Kidney (tissue), 13 donors: ENCODE measurements at regions not wholly inside any gene's neighbourhood (a gene's known extent, or its start where the extent isn't known, plus 50 kb on each side); places are given as distances from the start of the nearest gene placed in this dataset.

Experiments used
- DNase-seq, 5 donors: peaks; one replicate each; pipeline ENCODE4 v3.0.0-alpha.2; 2013 to 2020
- FAIRE-seq: peaks from 2 replicates; lab custom pipeline; 2012; peaks lifted over from hg19 to GRCh38; lab: Jason Lieb, UNC
- H3K27ac ChIP-seq, 2 donors: one replicate each; pipeline ENCODE4 v1.7.0; 2013; ENCODE audit warnings: low read depth in 2 of 2, low read length in 2 of 2, inconsistent platforms in 1 of 2
- H3K27me3 ChIP-seq: one replicate; pipeline ENCODE4 v1.7.1; 2013; ENCODE audit warnings: low read length, inconsistent platforms; ENCODE audit not compliant: control insufficient read depth, insufficient read depth
- H3K36me3 ChIP-seq, 3 donors: one replicate each; pipeline versions ENCODE4 v1.7.0 to v1.7.1; 2013; ENCODE audit warnings: low read length in 3 of 3, control low read depth in 1 of 3, inconsistent platforms in 1 of 3; ENCODE audit not compliant: insufficient read depth in 3 of 3, control insufficient read depth in 2 of 3
- H3K4me1 ChIP-seq, 3 donors: one replicate each; pipeline versions ENCODE4 v1.7.0 to v1.7.1; 2013; ENCODE audit warnings: low read length in 3 of 3, inconsistent platforms in 1 of 3, low read depth in 1 of 3; ENCODE audit not compliant: control insufficient read depth in 2 of 3, insufficient read depth in 2 of 3
- H3K4me3 ChIP-seq, 3 donors: one replicate each; pipeline versions ENCODE4 v1.7.0 to v1.8.1; 2013; ENCODE audit warnings: low read length in 3 of 3, control low read depth in 1 of 3, inconsistent platforms in 1 of 3
- H3K9ac ChIP-seq, 3 donors: one replicate each; pipeline versions ENCODE4 v1.7.0 to v1.7.1; 2013; ENCODE audit warnings: low read length in 3 of 3, control low read depth in 1 of 3, inconsistent platforms in 1 of 3
- H3K9me3 ChIP-seq, 3 donors: one replicate each; pipeline versions ENCODE4 v1.7.0 to v1.7.1; 2013; ENCODE audit warnings: low read length in 3 of 3, control low read depth in 1 of 3, inconsistent platforms in 1 of 3; ENCODE audit not compliant: control insufficient read depth in 2 of 3, insufficient read depth in 1 of 3
- CTCF ChIP-seq: IDR thresholded peaks from 3 replicates; pipeline ENCODE4 v1.5.1; 2012; ENCODE audit warnings: mild to moderate bottlenecking, moderate library complexity, borderline replicate concordance; ENCODE audit not compliant: insufficient read depth; ENCODE audit errors: extremely low read depth
- intact Hi-C: fragments of 100-400 bp; cut with DNase I; formaldehyde crosslinking; loops from one replicate; pipeline ENCODE4 v1.11.1; 2022
- donor health status: control.
- donor health status: control.
- donor health status: control.
- donor health status: control.
- donor health status: control.
- donor health status: DM: yes; HTN: yes; CAD: no.
- donor health status: Normal renal cell carcinoma (clear cell type).

- Histone ChIP-seq H3K36me3 (no peaks in the 10 kb centered on the region), H3K4me1 (no peaks in the 10 kb centered on the region), H3K9me3 (no peaks in the 10 kb centered on the region), H3K4me3 (no peak overlapping the region), H3K9ac (no peak overlapping the region), H3K27me3 (no peaks in the 10 kb centered on the region), H3K27ac (no peak overlapping the region)
- no peak for TF ChIP-seq CTCF
- no peak for FAIRE-seq
- peak in 2 of 5 donors; percentile 22 to 36 for DNase-seq
- intact Hi-C loops, result no loop called here
Observed at GRCh38 chrX:39952989-39953388, 144.8 kb downstream of the BCOR start.

- FAIRE-seq (no peak), DNase-seq (peak in 4 of 5 donors; percentile 20 to 90 (median 46))
- Histone ChIP-seq H3K27ac (no peak overlapping the region), H3K36me3 (no peaks in the 10 kb centered on the region), H3K9ac (no peak overlapping the region), H3K4me1 (no peaks in the 10 kb centered on the region), H3K9me3 (no peaks in the 10 kb centered on the region), H3K27me3 (no peaks in the 10 kb centered on the region), H3K4me3 (no peak overlapping the region)
- TF ChIP-seq CTCF, result no peak
- intact Hi-C loops, result no loop called here
Observed at GRCh38 chrX:39953879-39954278, 143.9 kb downstream of the BCOR start.

GRCh38 chrX:39954851-39955250, 142.9 kb downstream of the BCOR start:
- TF ChIP-seq CTCF, result no peak
- intact Hi-C loops, result no loop called here
- FAIRE-seq (no peak), DNase-seq (no peak)
- Histone ChIP-seq H3K36me3 (no peaks in the 10 kb centered on the region), H3K4me1 (no peaks in the 10 kb centered on the region), H3K9ac (no peak overlapping the region), H3K4me3 (no peak overlapping the region), H3K27ac (no peak overlapping the region), H3K27me3 (no peaks in the 10 kb centered on the region), H3K9me3 (no peaks in the 10 kb centered on the region)

GRCh38 chrX:39955625-39956024, 142.1 kb downstream of the BCOR start:
- Histone ChIP-seq H3K4me1 (no peaks in the 10 kb centered on the region), H3K4me3 (no peak overlapping the region), H3K27ac (no peak overlapping the region), H3K36me3 (no peaks in the 10 kb centered on the region), H3K9me3 (no peaks in the 10 kb centered on the region), H3K9ac (no peak overlapping the region), H3K27me3 (no peaks in the 10 kb centered on the region)
- intact Hi-C loops, result no loop called here
- no peak for DNase-seq
- no peak for TF ChIP-seq CTCF
- no peak for FAIRE-seq
